SJCRH30 (cell line): ENCODE measurements at regions not wholly inside any gene's neighbourhood (a gene's known extent, or its start where the extent isn't known, plus 50 kb on each side); places are given as distances from the start of the nearest gene placed in this dataset.

Source experiments
- DNase-seq, 2 experiments: peaks; one replicate each; pipeline ENCODE4 v3.0.0-alpha.2; 2015 to 2020
- H3K27ac ChIP-seq: fragments of 250-450 bp; sonication (Bioruptor Pico); 2 replicates; pipeline ENCODE4 v1.5.1; 2020; ENCODE audit warnings: mild to moderate bottlenecking, moderate library complexity
- H3K27me3 ChIP-seq: fragments of 250-450 bp; sonication (Bioruptor Pico); 2 replicates; pipeline ENCODE4 v1.5.1; 2020; ENCODE audit warnings: mild to moderate bottlenecking, moderate library complexity
- H3K36me3 ChIP-seq: fragments of 250-450 bp; sonication (Bioruptor Pico); 2 replicates; pipeline ENCODE4 v1.5.1; 2020; ENCODE audit warnings: mild to moderate bottlenecking, moderate library complexity
- H3K4me1 ChIP-seq: fragments of 250-450 bp; sonication (Bioruptor Pico); 2 replicates; pipeline ENCODE4 v1.5.1; 2020; ENCODE audit warnings: mild to moderate bottlenecking, moderate library complexity
- H3K4me3 ChIP-seq: fragments of 250-450 bp; sonication (Bioruptor Pico); 2 replicates; pipeline ENCODE4 v1.5.1; 2020; ENCODE audit warnings: mild to moderate bottlenecking, moderate library complexity
- H3K9me3 ChIP-seq: fragments of 250-450 bp; sonication (Bioruptor Pico); replicated peaks from 2 replicates; pipeline ENCODE4 v1.5.1; 2020; ENCODE audit warnings: mild to moderate bottlenecking, moderate library complexity

DNA sequence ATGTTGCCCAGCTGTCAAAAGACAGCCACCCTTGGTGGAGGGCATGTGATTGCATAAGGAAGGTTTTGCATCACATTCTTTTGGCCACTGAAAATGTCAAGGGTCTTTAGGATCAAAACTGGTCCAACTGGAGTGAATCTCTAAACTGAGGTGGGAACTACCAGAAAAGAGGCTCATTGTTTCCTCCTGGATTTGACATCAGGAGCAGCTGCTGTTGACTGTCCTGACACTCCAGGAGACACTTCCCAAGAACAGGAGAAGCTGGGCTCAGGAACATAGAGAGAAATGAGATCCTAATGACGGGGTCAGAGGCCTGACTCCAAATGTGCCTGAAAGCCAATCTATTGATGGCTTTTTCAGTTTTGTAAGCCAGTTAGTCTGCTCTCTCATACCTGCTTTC is 105.3 kb upstream of the LRIG1 start:
- Histone ChIP-seq H3K9me3 (no peaks in the 10 kb centered on the region), H3K36me3 (no peaks in the 10 kb centered on the region), H3K27ac (peak overlapping the region; percentile 59), H3K4me3 (no peak overlapping the region), H3K27me3 (no peaks in the 10 kb centered on the region), H3K4me1 (peaks cover 38% of the 10 kb centered on the region)
- peak; percentile 68 to 88 for DNase-seq

DNA sequence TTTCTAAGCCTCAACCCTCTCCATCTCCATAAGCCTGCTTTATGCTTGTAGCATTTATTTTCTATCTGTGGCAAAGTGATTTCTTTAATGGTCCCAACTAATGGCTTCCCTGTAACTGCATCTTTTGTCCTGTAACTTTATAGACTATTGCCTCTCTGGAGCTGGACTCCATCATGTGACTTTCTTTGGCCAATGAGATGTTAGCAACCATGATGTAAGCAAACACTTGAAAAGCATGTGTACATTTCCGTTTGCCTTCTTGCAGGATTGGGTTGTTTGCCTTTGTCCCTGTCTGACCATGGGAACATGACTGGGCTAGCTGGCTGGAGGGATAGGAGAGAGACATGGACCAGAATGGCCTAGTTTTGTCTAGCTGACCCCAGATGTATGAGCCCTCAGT is 106.0 kb upstream of the LRIG1 start:
- no peaks in the 10 kb centered on the region for H3K9me3 ChIP-seq
- H3K27me3 ChIP-seq = no peaks in the 10 kb centered on the region
- no peaks in the 10 kb centered on the region for H3K36me3 ChIP-seq
- peaks cover 38% of the 10 kb centered on the region for H3K4me1 ChIP-seq
- peak overlapping the region; percentile 59; the same call in 1 of the 2 replicates for H3K27ac ChIP-seq
- no peak overlapping the region for H3K4me3 ChIP-seq
- no peak for DNase-seq

DNA sequence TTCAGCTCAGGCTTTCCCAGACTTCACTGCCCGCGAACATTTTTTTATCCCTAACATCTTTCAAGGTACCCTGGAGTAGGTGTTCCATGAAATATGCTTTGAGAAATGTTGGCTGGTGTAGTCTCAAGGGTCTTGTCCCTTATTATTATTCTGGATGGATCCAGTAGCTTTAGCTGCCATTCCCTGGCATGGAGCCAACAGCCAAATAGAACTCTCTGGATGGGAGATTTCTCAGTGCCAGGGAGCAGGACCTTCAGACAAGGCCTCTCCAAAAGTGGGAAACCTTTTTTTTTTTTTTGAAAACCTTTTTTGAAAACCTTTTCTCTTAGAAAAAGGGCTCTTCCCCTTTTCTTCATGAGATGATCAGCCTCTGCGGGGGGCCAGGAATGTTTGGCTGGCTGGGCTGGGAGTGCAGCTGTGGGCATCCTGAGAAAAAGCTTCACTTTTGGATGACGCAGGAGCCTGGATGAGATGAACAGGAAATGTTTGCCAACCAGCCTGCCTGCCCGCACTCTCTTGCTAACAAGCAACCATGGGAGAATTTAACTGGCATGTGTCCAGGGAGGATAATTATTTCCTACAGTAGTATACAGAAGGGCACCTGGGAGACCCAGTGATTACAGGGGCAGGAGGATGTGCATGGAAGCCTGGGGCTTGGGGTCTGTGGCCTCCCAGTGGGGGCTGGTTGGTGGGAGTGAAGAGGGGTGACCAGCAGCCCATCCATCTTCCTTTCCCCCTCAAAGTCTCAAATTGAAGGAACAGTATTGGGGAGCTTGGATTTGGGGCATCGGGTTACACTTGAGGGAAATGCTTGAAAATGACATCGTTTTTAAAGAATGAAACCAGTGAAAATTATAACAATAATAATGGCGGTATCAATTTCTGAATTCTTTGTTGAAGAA is 109.1 kb upstream of the LRIG1 start:
- H3K27me3 ChIP-seq = no peaks in the 10 kb centered on the region
- H3K4me1 ChIP-seq = peaks cover 35% of the 10 kb centered on the region
- peak; percentile 90 to 93 for DNase-seq
- H3K4me3 ChIP-seq = 0 out of 2 replicates have a peak overlapping the region, but pooled peaks have one; percentile 13
- H3K27ac ChIP-seq = peak overlapping the region; percentile 82
- no peaks in the 10 kb centered on the region for H3K36me3 ChIP-seq
- no peaks in the 10 kb centered on the region for H3K9me3 ChIP-seq

DNA sequence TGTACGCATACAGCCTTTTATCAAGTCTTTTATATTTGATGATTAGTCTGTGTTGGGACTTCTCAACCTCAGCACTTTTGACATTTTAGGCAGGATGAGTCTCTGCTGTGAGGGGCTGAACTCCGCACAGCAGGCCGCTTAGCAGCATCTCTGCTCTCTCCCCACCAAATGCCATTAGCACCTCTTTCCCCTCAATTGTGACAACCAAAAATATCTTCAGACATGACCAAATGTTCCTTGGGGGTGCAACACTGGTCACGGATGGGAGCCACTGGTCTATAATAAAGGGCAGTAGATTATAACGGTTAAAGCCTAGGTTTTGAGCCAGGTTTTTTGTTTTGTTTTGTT is 109.7 kb upstream of the LRIG1 start:
- no peak for DNase-seq
- H3K27ac ChIP-seq = peak overlapping the region; percentile 82

DNA sequence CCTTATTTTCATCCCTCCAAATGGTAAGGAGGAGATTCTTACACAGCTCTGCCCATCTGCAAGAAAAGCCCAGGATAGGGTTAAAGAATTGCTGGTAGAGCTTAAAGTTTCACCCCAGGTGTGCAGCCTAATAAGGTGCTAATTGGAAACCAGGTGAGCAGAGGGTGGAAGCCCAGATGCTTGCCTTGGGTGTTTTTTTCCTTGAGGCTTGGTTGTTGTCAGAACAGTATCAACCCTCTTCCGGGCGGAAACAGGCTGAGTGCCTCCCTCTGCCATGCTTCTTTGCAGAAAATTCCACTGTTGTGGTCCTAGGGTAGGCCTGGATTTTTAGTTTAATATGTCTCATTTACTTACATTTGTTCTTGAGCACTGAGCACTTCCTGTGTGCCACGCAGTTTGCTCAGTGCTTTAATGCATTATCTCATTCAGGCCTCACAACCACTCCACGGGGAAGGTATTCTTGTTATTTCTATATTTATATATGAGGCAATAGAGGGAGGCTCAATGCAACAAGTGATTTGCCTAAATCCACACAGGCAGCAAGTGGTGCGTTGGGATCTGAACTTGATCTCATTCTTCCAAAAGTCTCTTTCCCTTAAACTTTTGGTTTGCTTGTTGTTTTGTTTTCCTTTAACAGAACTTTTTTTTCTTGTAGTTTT is 115.0 kb upstream of the LRIG1 start:
- H3K36me3 ChIP-seq = no peaks in the 10 kb centered on the region
- DNase-seq = no peak
- H3K27me3 ChIP-seq = no peaks in the 10 kb centered on the region
- H3K4me1 ChIP-seq = peaks cover 12% of the 10 kb centered on the region
- no peak overlapping the region for H3K27ac ChIP-seq
- no peaks in the 10 kb centered on the region for H3K9me3 ChIP-seq
- no peak overlapping the region for H3K4me3 ChIP-seq

More for the DNA sequence above, 109.7 kb upstream of the LRIG1 start:
- Histone ChIP-seq H3K4me1 (peaks cover 31% of the 10 kb centered on the region), H3K9me3 (no peaks in the 10 kb centered on the region), H3K36me3 (no peaks in the 10 kb centered on the region), H3K4me3 (0 out of 2 replicates have a peak overlapping the region, but pooled peaks have one; percentile 13), H3K27me3 (no peaks in the 10 kb centered on the region)

DNA sequence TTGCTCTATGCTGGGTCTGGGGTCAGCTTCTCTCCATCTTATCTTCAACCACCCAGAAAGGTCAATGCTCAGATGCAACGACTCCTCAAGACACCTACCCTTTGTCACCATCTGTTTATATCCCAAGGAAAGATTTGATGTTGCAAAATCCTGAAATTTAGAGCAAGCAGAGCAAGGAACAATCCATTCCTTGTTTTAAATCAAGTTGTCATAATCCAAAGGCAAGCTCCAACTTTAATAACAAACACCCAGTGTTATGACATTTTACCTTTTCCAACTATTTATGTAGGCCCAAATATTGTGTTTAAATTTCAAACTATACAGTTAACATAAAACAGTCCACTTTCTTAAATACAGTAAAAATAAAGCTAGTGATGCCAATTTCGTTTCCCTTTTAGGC is 116.5 kb upstream of the LRIG1 start:
- no peak for DNase-seq
- Histone ChIP-seq H3K9me3 (no peaks in the 10 kb centered on the region), H3K27me3 (no peaks in the 10 kb centered on the region), H3K4me3 (no peak overlapping the region), H3K27ac (no peak overlapping the region; the same call in 1 of the 2 replicates), H3K4me1 (peaks cover 11% of the 10 kb centered on the region; the same call in 1 of the 2 replicates), H3K36me3 (no peaks in the 10 kb centered on the region)

DNA sequence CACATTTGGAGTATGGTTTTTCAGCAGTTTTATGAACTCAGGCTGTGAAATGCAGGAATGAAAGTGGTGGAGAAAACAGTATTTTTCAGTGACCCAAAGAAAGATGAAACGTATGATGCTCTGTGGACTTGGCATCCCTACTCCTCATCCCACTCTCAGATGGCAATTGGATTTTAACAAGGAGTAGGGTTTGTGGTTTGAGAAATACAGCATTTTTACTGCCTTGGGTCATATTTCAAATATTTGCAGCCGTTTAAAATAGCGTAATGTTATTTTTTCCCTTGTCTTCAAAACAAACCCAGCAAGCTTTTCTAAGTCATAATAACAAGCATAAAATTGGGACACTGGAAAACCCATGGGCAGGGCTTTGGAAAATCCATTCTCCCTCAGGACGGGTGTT is 117.2 kb upstream of the LRIG1 start:
- H3K27ac ChIP-seq = peak overlapping the region; percentile 28; the same call in 1 of the 2 replicates
- no peaks in the 10 kb centered on the region for H3K9me3 ChIP-seq
- H3K36me3 ChIP-seq = no peaks in the 10 kb centered on the region
- H3K4me1 ChIP-seq = peaks cover 11% of the 10 kb centered on the region; the same call in 1 of the 2 replicates
- no peak for DNase-seq
- no peak overlapping the region for H3K4me3 ChIP-seq
- no peaks in the 10 kb centered on the region for H3K27me3 ChIP-seq

DNA sequence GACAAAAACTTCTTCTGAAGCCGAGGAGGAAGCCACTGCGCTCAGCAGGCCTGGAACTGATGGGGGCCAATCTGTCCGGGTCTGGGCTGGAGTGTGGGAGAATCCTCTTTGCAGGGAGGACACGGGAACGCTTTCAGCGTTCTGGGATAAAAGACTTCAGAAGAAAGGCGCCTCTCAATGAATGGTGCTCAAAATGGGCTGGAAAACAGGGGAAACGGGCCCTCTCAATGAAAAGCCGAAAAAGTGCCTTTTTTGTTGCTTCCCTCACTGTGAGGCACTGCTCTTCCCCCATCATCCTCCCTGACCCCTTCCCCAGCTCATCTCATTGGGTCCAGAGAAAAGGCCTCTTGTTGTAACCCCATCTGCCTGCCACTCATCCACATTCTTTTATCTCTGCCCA is 119.5 kb upstream of the LRIG1 start:
- no peak overlapping the region for H3K4me3 ChIP-seq
- no peak overlapping the region for H3K27ac ChIP-seq
- H3K4me1 ChIP-seq = peaks cover 11% of the 10 kb centered on the region; the same call in 1 of the 2 replicates
- DNase-seq = no peak
- no peaks in the 10 kb centered on the region for H3K9me3 ChIP-seq
- H3K27me3 ChIP-seq = no peaks in the 10 kb centered on the region
- no peaks in the 10 kb centered on the region for H3K36me3 ChIP-seq

DNA sequence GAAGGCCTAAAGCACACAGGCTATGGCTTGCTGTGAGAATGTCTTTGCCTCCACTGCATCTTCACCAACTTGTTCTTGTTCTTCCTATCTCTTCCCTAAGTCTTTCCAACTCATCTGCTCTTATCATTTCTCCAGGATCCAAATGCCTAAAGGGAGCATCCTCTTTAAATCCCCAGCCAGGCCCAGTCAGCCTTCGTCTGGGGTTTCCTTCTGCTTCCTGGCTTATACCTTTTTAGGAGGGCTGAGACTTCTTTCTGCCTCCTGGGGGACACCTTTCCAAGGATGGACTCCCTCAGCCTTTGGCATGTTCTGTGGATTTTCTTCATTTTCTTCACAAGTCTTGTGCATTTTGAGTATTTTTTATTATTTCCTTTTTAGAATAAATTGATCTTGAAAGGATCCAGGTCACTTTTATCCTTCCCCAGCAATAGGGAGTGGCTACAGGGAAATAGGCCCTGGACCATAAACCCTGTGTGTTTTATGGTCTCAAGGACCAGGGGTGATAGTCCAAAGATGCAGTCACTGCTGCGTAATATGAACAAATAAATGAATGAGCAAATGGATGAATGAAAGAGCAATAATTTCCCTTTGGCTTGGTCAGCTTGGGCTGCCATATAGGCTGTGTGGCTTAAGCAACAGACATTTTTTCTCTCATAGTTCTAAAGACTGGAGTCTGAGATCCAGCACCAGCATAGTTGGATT is 122.1 kb upstream of the LRIG1 start:
- DNase-seq = no peak
- H3K4me3 ChIP-seq = no peak overlapping the region
- H3K9me3 ChIP-seq = no peaks in the 10 kb centered on the region
- H3K27ac ChIP-seq = no peak overlapping the region
- H3K4me1 ChIP-seq = peaks cover 6% of the 10 kb centered on the region; the same call in 1 of the 2 replicates
- H3K36me3 ChIP-seq = no peaks in the 10 kb centered on the region
- no peaks in the 10 kb centered on the region for H3K27me3 ChIP-seq

DNA sequence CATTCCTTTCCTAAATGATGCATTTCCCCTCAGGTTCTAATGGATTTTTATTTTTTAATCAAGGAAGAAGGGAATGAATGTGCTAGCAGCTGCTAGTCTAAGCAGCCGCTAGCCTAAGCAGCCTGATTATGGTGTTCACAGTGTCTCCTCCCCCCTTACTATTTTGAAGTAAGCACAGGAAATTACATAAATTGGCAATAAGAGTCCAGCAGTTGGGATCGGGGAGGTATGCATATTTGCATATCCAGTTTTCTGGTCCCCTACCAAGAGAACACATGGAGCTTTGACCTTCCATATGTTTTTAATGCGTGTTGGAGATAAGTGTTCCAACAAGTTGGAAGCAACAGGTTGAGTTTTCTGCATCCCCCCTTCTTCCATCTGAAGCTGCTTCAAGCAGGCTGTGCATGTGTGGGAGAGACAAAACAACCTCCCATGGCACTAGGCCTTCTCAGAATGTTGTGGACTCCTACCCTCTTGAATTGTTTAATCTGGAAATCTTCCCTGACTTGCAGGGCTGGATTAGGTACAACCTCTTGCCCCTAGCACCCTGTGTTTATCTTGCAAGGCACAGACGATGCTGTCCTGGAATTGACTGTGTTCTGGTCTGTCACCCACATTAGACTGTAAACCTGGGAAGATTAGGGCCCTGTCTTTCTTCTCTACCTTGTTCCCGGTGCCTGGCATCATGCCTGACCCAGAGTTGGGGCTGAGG is 124.8 kb upstream of the LRIG1 start:
- Histone ChIP-seq H3K27ac (no peak overlapping the region), H3K27me3 (no peaks in the 10 kb centered on the region), H3K36me3 (no peaks in the 10 kb centered on the region), H3K9me3 (no peaks in the 10 kb centered on the region), H3K4me1 (no peaks in the 10 kb centered on the region), H3K4me3 (no peak overlapping the region)
- DNase-seq = peak in 1 of 2 experiments; percentile 17

DNA sequence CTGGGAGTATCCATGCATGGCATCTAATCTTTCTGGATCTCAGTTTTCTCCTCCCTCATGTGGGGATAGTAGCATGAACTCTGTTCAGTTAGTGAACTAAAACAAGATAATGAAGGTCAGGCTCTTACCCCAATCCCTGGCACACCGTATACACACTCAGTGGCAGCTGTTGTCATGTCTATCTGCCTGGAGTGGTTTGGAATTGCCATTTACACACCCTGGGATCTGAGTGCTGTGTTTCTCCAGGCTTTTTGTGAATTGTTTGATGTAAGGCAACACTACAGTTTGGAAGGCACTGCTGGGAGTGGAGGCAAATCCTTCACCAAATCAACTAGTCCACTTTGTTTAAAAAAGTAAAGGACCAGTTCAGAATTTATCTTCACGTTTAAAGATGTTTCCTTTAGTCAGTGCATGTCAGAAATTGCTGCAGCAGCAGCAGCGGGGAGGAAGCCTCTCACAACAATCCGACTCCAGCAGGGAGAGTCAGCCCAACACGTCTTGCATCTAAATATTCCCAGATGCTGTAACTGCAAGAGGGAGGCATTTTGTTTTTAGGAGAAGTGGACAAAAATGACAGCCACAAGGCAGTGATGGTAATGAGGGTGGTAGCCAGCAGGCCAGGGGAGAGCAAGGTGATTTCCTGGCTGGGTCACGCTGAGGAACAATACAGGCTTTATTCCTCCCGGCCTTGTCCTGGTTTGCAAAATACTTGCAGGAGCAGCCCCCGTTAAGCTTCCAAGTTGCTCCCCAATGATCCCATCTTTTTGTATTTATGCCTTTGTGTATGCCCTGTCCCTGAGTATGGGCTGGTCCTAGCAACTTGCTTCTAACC is 128.5 kb upstream of the LRIG1 start:
- DNase-seq = peak in 1 of 2 experiments; percentile 20
- no peak overlapping the region for H3K4me3 ChIP-seq
- H3K9me3 ChIP-seq = no peaks in the 10 kb centered on the region
- no peaks in the 10 kb centered on the region for H3K36me3 ChIP-seq
- no peaks in the 10 kb centered on the region for H3K27me3 ChIP-seq
- H3K27ac ChIP-seq = no peak overlapping the region
- H3K4me1 ChIP-seq = no peaks in the 10 kb centered on the region

DNA sequence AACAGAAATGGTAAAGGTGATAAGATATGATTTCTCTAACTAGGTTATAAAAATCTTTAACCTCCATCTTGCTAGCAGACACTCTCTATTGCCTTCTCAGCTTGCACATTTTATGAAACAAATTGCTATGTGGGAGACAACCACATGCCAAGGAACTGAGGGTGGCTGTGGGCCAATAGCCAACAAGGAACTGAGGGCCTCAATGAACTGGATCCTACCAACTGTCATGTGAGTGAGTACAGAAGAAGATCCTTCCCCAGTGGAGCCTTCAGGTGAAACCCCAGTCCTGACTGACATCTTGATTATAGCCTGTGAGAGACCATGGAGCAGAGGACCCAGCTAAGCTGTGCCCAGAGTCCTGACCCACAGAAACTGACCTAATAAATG is 129.2 kb upstream of the LRIG1 start:
- no peak overlapping the region for H3K27ac ChIP-seq
- no peak overlapping the region for H3K4me3 ChIP-seq
- H3K27me3 ChIP-seq = no peaks in the 10 kb centered on the region
- no peak for DNase-seq
- H3K9me3 ChIP-seq = no peaks in the 10 kb centered on the region
- no peaks in the 10 kb centered on the region for H3K36me3 ChIP-seq
- H3K4me1 ChIP-seq = no peaks in the 10 kb centered on the region

DNA sequence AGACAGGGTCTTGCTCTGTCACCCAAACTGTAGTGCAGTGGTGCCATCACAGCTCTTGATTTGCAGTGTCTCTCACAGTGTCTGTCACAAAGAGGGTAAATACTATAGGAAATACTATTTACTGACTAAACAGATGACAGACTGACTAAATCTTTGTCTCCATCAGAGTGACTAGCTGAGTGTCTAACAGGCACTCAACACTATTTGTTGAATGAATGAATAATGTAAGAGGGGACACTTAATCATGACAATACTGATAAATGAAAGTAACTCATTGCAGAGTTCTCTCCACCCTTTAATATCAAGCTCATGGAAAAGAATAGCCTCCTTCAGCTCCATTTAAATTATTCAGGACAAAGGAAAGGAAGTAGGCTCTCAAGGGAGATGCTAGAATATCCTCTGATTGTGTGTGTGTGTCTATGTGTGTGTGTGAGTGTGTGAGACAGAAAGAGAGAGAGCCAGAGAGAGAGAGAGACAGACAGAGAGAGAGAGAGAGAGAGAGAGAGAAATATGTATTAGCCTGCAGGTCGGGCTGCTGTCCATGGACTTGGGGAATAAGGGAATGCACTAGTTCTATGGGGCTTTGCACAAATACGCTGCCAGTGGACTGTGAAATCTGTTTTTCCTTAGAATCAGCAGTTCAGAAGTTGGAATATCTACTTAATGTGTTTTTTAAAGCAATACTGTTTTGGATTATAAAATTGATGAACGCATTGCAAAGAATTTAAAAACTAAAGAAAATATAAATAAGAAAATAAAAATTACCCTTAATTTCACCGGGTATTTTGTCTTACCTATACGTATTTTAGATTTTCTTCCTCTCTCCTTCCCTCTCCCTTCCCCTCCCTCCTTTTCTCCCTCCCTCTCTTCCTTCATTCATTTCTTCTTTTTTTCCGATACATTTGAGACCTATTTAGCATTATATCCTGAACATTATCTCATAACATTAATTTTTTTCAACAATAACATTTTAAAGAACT is 132.9 kb upstream of the LRIG1 start:
- no peak for DNase-seq
- H3K4me3 ChIP-seq = no peak overlapping the region
- H3K9me3 ChIP-seq = no peaks in the 10 kb centered on the region
- H3K27me3 ChIP-seq = no peaks in the 10 kb centered on the region
- no peaks in the 10 kb centered on the region for H3K4me1 ChIP-seq
- no peaks in the 10 kb centered on the region for H3K36me3 ChIP-seq
- no peak overlapping the region for H3K27ac ChIP-seq
